ENCODE measurements at regions not wholly inside any gene's neighbourhood (a gene's known extent, or its start where the extent isn't known, plus 50 kb on each side); places are given as distances from the start of the nearest gene placed in this dataset.

GRCh38 chr16:88197481-88198456, 185.0 kb upstream of the ZNF469 start:
- TF ChIP-seq CTCF (IDR thresholded peaks at IDR 0.05) (no peak), POLR2AphosphoS5 (IDR thresholded peaks at IDR 0.05) (no peak)
